ENCODE measurements at regions not wholly inside any gene's neighbourhood (a gene's known extent, or its start where the extent isn't known, plus 50 kb on each side); places are given as distances from the start of the nearest gene placed in this dataset.

DNA sequence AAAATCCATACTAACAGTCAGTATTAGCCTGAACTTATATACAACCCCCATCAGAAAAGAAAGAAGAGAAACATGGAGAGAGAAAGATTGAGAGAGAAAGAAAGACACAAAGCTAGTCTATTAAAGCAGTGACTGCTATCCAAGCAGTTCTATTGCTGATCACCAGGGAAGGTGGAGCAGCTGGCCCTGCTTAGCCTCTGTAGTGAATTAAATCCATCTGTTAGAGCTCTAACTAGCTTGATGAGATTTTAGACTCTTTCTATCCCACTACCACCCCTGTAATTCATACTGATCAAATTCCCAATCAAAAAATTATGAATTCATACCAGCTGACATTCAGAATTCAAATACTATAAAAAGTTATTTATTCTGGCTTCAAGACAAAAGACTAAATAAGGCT lies 486.0 kb upstream of the LRRN3 start:
- intact Hi-C loops (cut with DNase I; ENCODE audit: low total_unique reads), result no loop called here
- no peak for TF ChIP-seq POLR2A (IDR thresholded peaks at IDR 0.05)
- TF ChIP-seq, protein P1, sequence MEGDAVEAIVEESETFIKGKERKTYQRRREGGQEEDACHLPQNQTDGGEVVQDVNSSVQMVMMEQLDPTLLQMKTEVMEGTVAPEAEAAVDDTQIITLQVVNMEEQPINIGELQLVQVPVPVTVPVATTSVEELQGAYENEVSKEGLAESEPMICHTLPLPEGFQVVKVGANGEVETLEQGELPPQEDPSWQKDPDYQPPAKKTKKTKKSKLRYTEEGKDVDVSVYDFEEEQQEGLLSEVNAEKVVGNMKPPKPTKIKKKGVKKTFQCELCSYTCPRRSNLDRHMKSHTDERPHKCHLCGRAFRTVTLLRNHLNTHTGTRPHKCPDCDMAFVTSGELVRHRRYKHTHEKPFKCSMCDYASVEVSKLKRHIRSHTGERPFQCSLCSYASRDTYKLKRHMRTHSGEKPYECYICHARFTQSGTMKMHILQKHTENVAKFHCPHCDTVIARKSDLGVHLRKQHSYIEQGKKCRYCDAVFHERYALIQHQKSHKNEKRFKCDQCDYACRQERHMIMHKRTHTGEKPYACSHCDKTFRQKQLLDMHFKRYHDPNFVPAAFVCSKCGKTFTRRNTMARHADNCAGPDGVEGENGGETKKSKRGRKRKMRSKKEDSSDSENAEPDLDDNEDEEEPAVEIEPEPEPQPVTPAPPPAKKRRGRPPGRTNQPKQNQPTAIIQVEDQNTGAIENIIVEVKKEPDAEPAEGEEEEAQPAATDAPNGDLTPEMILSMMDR (IDR thresholded peaks at IDR 0.05), result no peak
- no peak for DNase-seq (ENCODE audit: low spot score in 2 of 2)
- H3K4me3 ChIP-seq (ENCODE audit: low read depth, poor library complexity, severe bottlenecking), result no peak overlapping the region

DNA sequence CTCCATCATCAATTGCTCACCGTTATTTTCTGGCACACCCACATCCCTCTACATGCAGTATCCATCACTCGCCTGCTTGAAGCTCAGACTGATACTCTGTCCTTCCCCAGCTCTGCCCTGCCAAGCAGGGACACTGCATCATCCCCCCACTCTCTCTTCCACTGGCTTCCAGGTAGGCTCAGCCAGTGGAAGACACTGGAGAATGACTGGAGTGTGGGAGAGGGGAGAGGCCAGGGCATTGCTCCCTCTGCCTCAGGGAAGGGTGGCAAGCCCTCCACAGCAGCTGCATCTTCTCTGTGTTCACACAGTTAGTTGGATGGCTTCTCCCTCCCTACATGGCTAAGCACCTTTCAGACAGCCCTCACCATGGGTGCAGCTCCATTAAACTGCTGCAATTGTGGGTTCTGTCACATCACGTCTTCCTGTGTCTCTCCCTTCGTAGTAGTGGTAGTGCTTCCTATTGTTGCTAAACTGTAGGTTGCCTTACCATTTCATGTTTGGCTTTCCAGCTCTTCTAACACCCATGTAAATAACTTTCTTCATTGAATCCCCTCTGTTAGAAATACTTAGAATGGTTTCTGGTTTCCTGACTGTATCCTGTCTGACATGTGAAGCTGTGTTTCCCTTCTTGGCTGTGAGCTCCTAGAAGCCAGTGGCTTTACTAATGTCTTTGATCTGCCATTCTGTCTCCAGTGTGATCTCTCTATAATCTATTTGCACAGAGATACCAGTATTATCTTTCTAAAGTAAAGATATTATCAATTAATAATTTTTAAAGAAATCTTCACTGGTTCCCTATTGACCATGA lies 483.7 kb upstream of the LRRN3 start:
- WGBS, 2 donors, result 85 to 90% methylated on average over 4 of the region's 4 CpGs
- intact Hi-C loops (cut with DNase I; ENCODE audit: low total_unique reads), result no loop called here
- no peak for TF ChIP-seq POLR2A (IDR thresholded peaks at IDR 0.05)
- TF ChIP-seq, protein P1 (IDR thresholded peaks at IDR 0.05), result no peak
- H3K4me3 ChIP-seq (ENCODE audit: low read depth, poor library complexity, severe bottlenecking), result no peak overlapping the region
- no peak for DNase-seq (ENCODE audit: low spot score in 2 of 2)

GRCh38 chr7:110609336-110609735 lies 481.6 kb upstream of the LRRN3 start:
- DNase-seq (ENCODE audit: low spot score in 2 of 2), result no peak
- no peak overlapping the region for H3K4me3 ChIP-seq (ENCODE audit: low read depth, poor library complexity, severe bottlenecking)
- no peak for TF ChIP-seq POLR2A (IDR thresholded peaks at IDR 0.05)
- TF ChIP-seq, protein P1 (IDR thresholded peaks at IDR 0.05), result no peak
- intact Hi-C loops (cut with DNase I; ENCODE audit: low total_unique reads), result no loop called here

- intact Hi-C loops (cut with DNase I; ENCODE audit: low total_unique reads), result no loop called here
- no peak for DNase-seq (ENCODE audit: low spot score in 2 of 2)
- H3K4me3 ChIP-seq (ENCODE audit: low read depth, poor library complexity, severe bottlenecking), result no peak overlapping the region
- 19 to 22% methylated on average over 1 of the region's 1 CpG for WGBS, 2 donors
- TF ChIP-seq POLR2A (IDR thresholded peaks at IDR 0.05), result no peak
- TF ChIP-seq, protein P1 (IDR thresholded peaks at IDR 0.05), result no peak
Observed at GRCh38 chr7:110612680-110613079, 478.2 kb upstream of the LRRN3 start.

Measured in lower leg skin (tissue), 4 donors.